ENCODE measurements at regions not wholly inside any gene's neighbourhood (a gene's known extent, or its start where the extent isn't known, plus 50 kb on each side); places are given as distances from the start of the nearest gene placed in this dataset.

- H3K4me1 ChIP-seq (ENCODE audit: control insufficient read depth, extremely low read depth, insufficient read depth, low read length), result no peaks in the 10 kb centered on the region
- no peak for DNase-seq (ENCODE audit: low read depth in 2 of 2)
- no peak overlapping the region for H3K4me2 ChIP-seq (ENCODE audit: extremely low read depth, insufficient read depth, low read length)
- no peak overlapping the region for H3K9ac ChIP-seq (ENCODE audit: insufficient read depth, low read length)
- TF ChIP-seq EZH2 (IDR thresholded peaks at IDR 0.05; ENCODE audit: low read length, missing control alignments), result no peak
- TF ChIP-seq CTCF (conservative IDR thresholded peaks at IDR 0.05 in 1 of 2, IDR thresholded peaks at IDR 0.05 in 1 of 2; ENCODE audit: low read depth in 1 of 2, low read length in 2 of 2), result no peak
- no peaks in the 10 kb centered on the region for H3K36me3 ChIP-seq (ENCODE audit: control insufficient read depth, insufficient read depth, low read length)
- no peaks in the 10 kb centered on the region for H3K79me2 ChIP-seq (ENCODE audit: control insufficient read depth, insufficient read depth, low read length)
- no peaks in the 10 kb centered on the region for H3K27me3 ChIP-seq (ENCODE audit: control insufficient read depth, insufficient read depth, low read length)
- no peaks in the 10 kb centered on the region for H3K9me3 ChIP-seq (ENCODE audit: control insufficient read depth, insufficient read depth, low read depth, low read length)
- no peak overlapping the region for H3K27ac ChIP-seq (ENCODE audit: insufficient read depth, low read length)
- no peaks in the 10 kb centered on the region for H4K20me1 ChIP-seq (ENCODE audit: control insufficient read depth, extremely low read depth, insufficient read depth, low read length)
- no peak overlapping the region for H2AFZ ChIP-seq (ENCODE audit: low read length)
- no peak overlapping the region for H3K4me3 ChIP-seq (replicated peaks in 1 of 4; ENCODE audit: control extremely low read depth in 1 of 4, insufficient read depth in 1 of 4, low read depth in 3 of 4, low read length in 4 of 4)
Measured at GRCh38 chrX:35664833-35665232, 133.3 kb upstream of the MAGEB16 start.

- no peak for TF ChIP-seq CTCF (conservative IDR thresholded peaks at IDR 0.05 in 1 of 2, IDR thresholded peaks at IDR 0.05 in 1 of 2; ENCODE audit: low read depth in 1 of 2, low read length in 2 of 2)
- no peak for TF ChIP-seq EZH2 (IDR thresholded peaks at IDR 0.05; ENCODE audit: low read length, missing control alignments)
- Histone ChIP-seq H4K20me1 (ENCODE audit: control insufficient read depth, extremely low read depth, insufficient read depth, low read length) (no peaks in the 10 kb centered on the region), H3K27ac (ENCODE audit: insufficient read depth, low read length) (no peak overlapping the region), H3K4me1 (ENCODE audit: control insufficient read depth, extremely low read depth, insufficient read depth, low read length) (no peaks in the 10 kb centered on the region), H3K9ac (ENCODE audit: insufficient read depth, low read length) (no peak overlapping the region), H3K36me3 (ENCODE audit: control insufficient read depth, insufficient read depth, low read length) (no peaks in the 10 kb centered on the region), H3K9me3 (ENCODE audit: control insufficient read depth, insufficient read depth, low read depth, low read length) (no peaks in the 10 kb centered on the region), H2AFZ (ENCODE audit: low read length) (no peak overlapping the region), H3K4me3 (replicated peaks in 1 of 4; ENCODE audit: control extremely low read depth in 1 of 4, insufficient read depth in 1 of 4, low read depth in 3 of 4, low read length in 4 of 4) (no peak overlapping the region), H3K79me2 (ENCODE audit: control insufficient read depth, insufficient read depth, low read length) (no peaks in the 10 kb centered on the region), H3K4me2 (ENCODE audit: extremely low read depth, insufficient read depth, low read length) (no peak overlapping the region), H3K27me3 (ENCODE audit: control insufficient read depth, insufficient read depth, low read length) (no peaks in the 10 kb centered on the region)
- no peak for DNase-seq (ENCODE audit: low read depth in 2 of 2)
Measured at GRCh38 chrX:35665311-35665710, 132.8 kb upstream of the MAGEB16 start.

GRCh38 chrX:35670889-35671288, 127.3 kb upstream of the MAGEB16 start:
- no peak for DNase-seq (ENCODE audit: low read depth in 2 of 2)
- no peaks in the 10 kb centered on the region for H3K9me3 ChIP-seq (ENCODE audit: control insufficient read depth, insufficient read depth, low read depth, low read length)
- TF ChIP-seq EZH2 (IDR thresholded peaks at IDR 0.05; ENCODE audit: low read length, missing control alignments), result no peak
- no peak for TF ChIP-seq CTCF (conservative IDR thresholded peaks at IDR 0.05 in 1 of 2, IDR thresholded peaks at IDR 0.05 in 1 of 2; ENCODE audit: low read depth in 1 of 2, low read length in 2 of 2)
- H3K9ac ChIP-seq (ENCODE audit: insufficient read depth, low read length), result no peak overlapping the region
- H3K79me2 ChIP-seq (ENCODE audit: control insufficient read depth, insufficient read depth, low read length), result no peaks in the 10 kb centered on the region
- no peak overlapping the region for H3K4me2 ChIP-seq (ENCODE audit: extremely low read depth, insufficient read depth, low read length)
- H3K27ac ChIP-seq (ENCODE audit: insufficient read depth, low read length), result no peak overlapping the region
- no peaks in the 10 kb centered on the region for H3K27me3 ChIP-seq (ENCODE audit: control insufficient read depth, insufficient read depth, low read length)
- no peaks in the 10 kb centered on the region for H3K36me3 ChIP-seq (ENCODE audit: control insufficient read depth, insufficient read depth, low read length)
- no peak overlapping the region for H2AFZ ChIP-seq (ENCODE audit: low read length)
- no peaks in the 10 kb centered on the region for H4K20me1 ChIP-seq (ENCODE audit: control insufficient read depth, extremely low read depth, insufficient read depth, low read length)
- no peak overlapping the region for H3K4me3 ChIP-seq (replicated peaks in 1 of 4; ENCODE audit: control extremely low read depth in 1 of 4, insufficient read depth in 1 of 4, low read depth in 3 of 4, low read length in 4 of 4)
- H3K4me1 ChIP-seq (ENCODE audit: control insufficient read depth, extremely low read depth, insufficient read depth, low read length), result no peaks in the 10 kb centered on the region
